ENCODE measurements at regions not wholly inside any gene's neighbourhood (a gene's known extent, or its start where the extent isn't known, plus 50 kb on each side); places are given as distances from the start of the nearest gene placed in this dataset.
A peak's percentile ranks its signal among the peaks of the same experiment; 100 is the strongest.

GRCh38 chrX:137366018-137366633, 199.8 kb upstream of the ZIC3 start:
- DNase-seq: no peak

GRCh38 chrX:137363559-137363958, 202.4 kb upstream of the ZIC3 start:
- no peak for DNase-seq

- no peak for DNase-seq
Measured at GRCh38 chrX:137362583-137362982, 203.3 kb upstream of the ZIC3 start.

GRCh38 chrX:137354851-137355250, 211.1 kb upstream of the ZIC3 start:
- DNase-seq: peak; percentile 7

- DNase-seq: no peak
Measured at GRCh38 chrX:137353404-137353803, 212.5 kb upstream of the ZIC3 start.

- no peak for DNase-seq
Measured at GRCh38 chrX:137352101-137352660, 213.7 kb upstream of the ZIC3 start.

GRCh38 chrX:137342969-137343368, 223.0 kb upstream of the ZIC3 start:
- DNase-seq: no peak

- no peak for DNase-seq
Measured at GRCh38 chrX:137313627-137314026, 252.3 kb upstream of the ZIC3 start.

GRCh38 chrX:137305404-137305803, 260.5 kb upstream of the ZIC3 start:
- no peak for DNase-seq

- DNase-seq: no peak
Measured at GRCh38 chrX:137297167-137297566, 263.4 kb upstream of the GPR101 start.

- DNase-seq: no peak
Measured at GRCh38 chrX:137290011-137290410, 256.2 kb upstream of the GPR101 start.

GRCh38 chrX:137287191-137287590, 253.4 kb upstream of the GPR101 start:
- DNase-seq: no peak

- no peak for DNase-seq
Measured at GRCh38 chrX:137286423-137286822, 252.6 kb upstream of the GPR101 start.

- DNase-seq: no peak
Measured at GRCh38 chrX:137278825-137279224, 245.0 kb upstream of the GPR101 start.

- DNase-seq: no peak
Measured at GRCh38 chrX:137263374-137263773, 229.6 kb upstream of the GPR101 start.

GRCh38 chrX:137245183-137245582, 211.4 kb upstream of the GPR101 start:
- DNase-seq: no peak

- DNase-seq: no peak
Measured at GRCh38 chrX:137236837-137237236, 203.0 kb upstream of the GPR101 start.

GRCh38 chrX:137234651-137235402, 201.0 kb upstream of the GPR101 start:
- no peak for DNase-seq

GRCh38 chrX:137233478-137233877, 199.7 kb upstream of the GPR101 start:
- no peak for DNase-seq

- DNase-seq: no peak
Measured at GRCh38 chrX:137227151-137227550, 193.4 kb upstream of the GPR101 start.

GRCh38 chrX:137215467-137215866, 181.7 kb upstream of the GPR101 start:
- DNase-seq: no peak

- peak; percentile 41 for DNase-seq
Measured at GRCh38 chrX:137212078-137212632, 178.4 kb upstream of the GPR101 start.

- DNase-seq: no peak
Measured at GRCh38 chrX:137198040-137198439, 164.2 kb upstream of the GPR101 start.

- peak; percentile 9 for DNase-seq
Measured at GRCh38 chrX:137195991-137196390, 162.2 kb upstream of the GPR101 start.
